ENCODE measurements at regions not wholly inside any gene's neighbourhood (a gene's known extent, or its start where the extent isn't known, plus 50 kb on each side); places are given as distances from the start of the nearest gene placed in this dataset.
A peak's percentile ranks its signal among the peaks of the same experiment; 100 is the strongest.

- DNase-seq (ENCODE audit: low read depth): no peak
- H3K4me3 ChIP-seq (ENCODE audit: low read length): no peak overlapping the region
- no peak for TF ChIP-seq CTCF (IDR thresholded peaks at IDR 0.05; ENCODE audit: insufficient read depth, low read depth, low read length, missing control alignments)
Measured at GRCh38 chr6:139925894-139926641, 551.6 kb upstream of the CITED2 start.

GRCh38 chr6:139923964-139924475 is 549.6 kb upstream of the CITED2 start:
- no peak for TF ChIP-seq CTCF (IDR thresholded peaks at IDR 0.05; ENCODE audit: insufficient read depth, low read depth, low read length, missing control alignments)
- no peak overlapping the region for H3K4me3 ChIP-seq (ENCODE audit: low read length)
- peak; percentile 23 for DNase-seq (ENCODE audit: low read depth)

- TF ChIP-seq CTCF (IDR thresholded peaks at IDR 0.05; ENCODE audit: insufficient read depth, low read depth, low read length, missing control alignments): no peak
- no peak for DNase-seq (ENCODE audit: low read depth)
- H3K4me3 ChIP-seq (ENCODE audit: low read length): no peak overlapping the region
Measured at GRCh38 chr6:139922236-139922635, 547.8 kb upstream of the CITED2 start.

- no peak overlapping the region for H3K4me3 ChIP-seq (ENCODE audit: low read length)
- no peak for DNase-seq (ENCODE audit: low read depth)
- TF ChIP-seq CTCF (IDR thresholded peaks at IDR 0.05; ENCODE audit: insufficient read depth, low read depth, low read length, missing control alignments): no peak
Measured at GRCh38 chr6:139920776-139921100, 546.3 kb upstream of the CITED2 start.

GRCh38 chr6:139920027-139920775 is 545.8 kb upstream of the CITED2 start:
- TF ChIP-seq CTCF (IDR thresholded peaks at IDR 0.05; ENCODE audit: insufficient read depth, low read depth, low read length, missing control alignments): no peak
- DNase-seq (ENCODE audit: low read depth): no peak
- H3K4me3 ChIP-seq (ENCODE audit: low read length): no peak overlapping the region

GRCh38 chr6:139919107-139920026 is 544.9 kb upstream of the CITED2 start:
- no peak for TF ChIP-seq CTCF (IDR thresholded peaks at IDR 0.05; ENCODE audit: insufficient read depth, low read depth, low read length, missing control alignments)
- DNase-seq (ENCODE audit: low read depth): no peak
- H3K4me3 ChIP-seq (ENCODE audit: low read length): no peak overlapping the region

All from epithelial cell of esophagus (primary cell).